ENCODE measurements at regions not wholly inside any gene's neighbourhood (a gene's known extent, or its start where the extent isn't known, plus 50 kb on each side); places are given as distances from the start of the nearest gene placed in this dataset.

GRCh38 chr5:84696651-84697050 is 312.0 kb upstream of the EDIL3 start:
- Histone ChIP-seq H3K27me3 (no peaks in the 10 kb centered on the region), H3K4me3 (no peak overlapping the region), H4K20me1 (no peaks in the 10 kb centered on the region), H3K4me1 (no peaks in the 10 kb centered on the region), H3K4me2 (no peak overlapping the region), H3K9ac (no peak overlapping the region), H3K9me3 (no peaks in the 10 kb centered on the region), H3K27ac (no peak overlapping the region), H3K36me3 (no peaks in the 10 kb centered on the region)
- TF ChIP-seq Cebpa-rat (IDR thresholded peaks at IDR 0.05) = no peak

- Histone ChIP-seq H3K4me3 (no peak overlapping the region), H4K20me1 (no peaks in the 10 kb centered on the region), H3K9ac (no peak overlapping the region), H3K27ac (no peak overlapping the region), H3K4me1 (no peaks in the 10 kb centered on the region), H3K9me3 (no peaks in the 10 kb centered on the region), H3K27me3 (no peaks in the 10 kb centered on the region), H3K4me2 (no peak overlapping the region), H3K36me3 (no peaks in the 10 kb centered on the region)
- no peak for TF ChIP-seq Cebpa-rat (IDR thresholded peaks at IDR 0.05)
Measured at GRCh38 chr5:84695330-84695729, 310.6 kb upstream of the EDIL3 start.

- Histone ChIP-seq H3K4me3 (no peak overlapping the region), H3K4me1 (no peaks in the 10 kb centered on the region), H3K27ac (no peak overlapping the region), H3K36me3 (no peaks in the 10 kb centered on the region), H4K20me1 (no peaks in the 10 kb centered on the region), H3K9ac (no peak overlapping the region), H3K27me3 (no peaks in the 10 kb centered on the region), H3K9me3 (no peaks in the 10 kb centered on the region), H3K4me2 (no peak overlapping the region)
- no peak for TF ChIP-seq Cebpa-rat (IDR thresholded peaks at IDR 0.05)
Measured at GRCh38 chr5:84693256-84693655, 308.6 kb upstream of the EDIL3 start.

GRCh38 chr5:84688566-84688965 is 303.9 kb upstream of the EDIL3 start:
- H3K27ac ChIP-seq = no peak overlapping the region
- no peak overlapping the region for H3K4me3 ChIP-seq
- TF ChIP-seq Cebpa-rat (IDR thresholded peaks at IDR 0.05) = no peak
- H3K4me2 ChIP-seq = no peak overlapping the region
- no peaks in the 10 kb centered on the region for H3K27me3 ChIP-seq
- H3K4me1 ChIP-seq = no peaks in the 10 kb centered on the region
- no peaks in the 10 kb centered on the region for H3K9me3 ChIP-seq
- H3K9ac ChIP-seq = no peak overlapping the region
- H3K36me3 ChIP-seq = no peaks in the 10 kb centered on the region
- H4K20me1 ChIP-seq = no peaks in the 10 kb centered on the region

GRCh38 chr5:84685121-84685894 is 300.6 kb upstream of the EDIL3 start:
- no peak overlapping the region for H3K4me3 ChIP-seq
- H3K27me3 ChIP-seq = no peaks in the 10 kb centered on the region
- no peak for TF ChIP-seq Cebpa-rat (IDR thresholded peaks at IDR 0.05)
- no peaks in the 10 kb centered on the region for H4K20me1 ChIP-seq
- H3K4me2 ChIP-seq = no peak overlapping the region
- no peaks in the 10 kb centered on the region for H3K4me1 ChIP-seq
- H3K9ac ChIP-seq = no peak overlapping the region
- no peak overlapping the region for H3K27ac ChIP-seq
- H3K9me3 ChIP-seq = no peaks in the 10 kb centered on the region
- no peaks in the 10 kb centered on the region for H3K36me3 ChIP-seq

- no peaks in the 10 kb centered on the region for H3K4me1 ChIP-seq
- no peak overlapping the region for H3K27ac ChIP-seq
- H4K20me1 ChIP-seq = no peaks in the 10 kb centered on the region
- no peaks in the 10 kb centered on the region for H3K9me3 ChIP-seq
- no peaks in the 10 kb centered on the region for H3K27me3 ChIP-seq
- TF ChIP-seq Cebpa-rat (IDR thresholded peaks at IDR 0.05) = no peak
- H3K36me3 ChIP-seq = no peaks in the 10 kb centered on the region
- H3K4me3 ChIP-seq = no peak overlapping the region
- no peak overlapping the region for H3K9ac ChIP-seq
- no peak overlapping the region for H3K4me2 ChIP-seq
Measured at GRCh38 chr5:84683594-84683993, 298.9 kb upstream of the EDIL3 start.

- H3K4me2 ChIP-seq = no peak overlapping the region
- no peaks in the 10 kb centered on the region for H3K4me1 ChIP-seq
- H3K27ac ChIP-seq = no peak overlapping the region
- no peaks in the 10 kb centered on the region for H3K36me3 ChIP-seq
- H3K9ac ChIP-seq = no peak overlapping the region
- no peaks in the 10 kb centered on the region for H3K9me3 ChIP-seq
- TF ChIP-seq Cebpa-rat (IDR thresholded peaks at IDR 0.05) = no peak
- no peak overlapping the region for H3K4me3 ChIP-seq
- H4K20me1 ChIP-seq = no peaks in the 10 kb centered on the region
- no peaks in the 10 kb centered on the region for H3K27me3 ChIP-seq
Measured at GRCh38 chr5:84682531-84682930, 297.9 kb upstream of the EDIL3 start.

- no peak for TF ChIP-seq Cebpa-rat (IDR thresholded peaks at IDR 0.05)
- H3K4me2 ChIP-seq = no peak overlapping the region
Measured at GRCh38 chr5:84680908-84681307, 296.2 kb upstream of the EDIL3 start.

GRCh38 chr5:84673785-84674184 is 289.1 kb upstream of the EDIL3 start:
- Histone ChIP-seq H3K9me3 (peaks cover 15% of the 10 kb centered on the region), H3K27ac (no peak overlapping the region), H3K9ac (no peak overlapping the region), H3K4me1 (no peaks in the 10 kb centered on the region), H3K4me2 (no peak overlapping the region), H3K4me3 (no peak overlapping the region), H4K20me1 (no peaks in the 10 kb centered on the region), H3K36me3 (no peaks in the 10 kb centered on the region), H3K27me3 (no peaks in the 10 kb centered on the region)
- no peak for TF ChIP-seq Cebpa-rat (IDR thresholded peaks at IDR 0.05)

More at GRCh38 chr5:84680908-84681307, 296.2 kb upstream of the EDIL3 start:
- Histone ChIP-seq H3K4me3 (no peak overlapping the region), H3K36me3 (no peaks in the 10 kb centered on the region), H3K27me3 (no peaks in the 10 kb centered on the region), H3K9ac (no peak overlapping the region), H3K4me1 (no peaks in the 10 kb centered on the region), H3K27ac (no peak overlapping the region), H4K20me1 (no peaks in the 10 kb centered on the region), H3K9me3 (no peaks in the 10 kb centered on the region)

- H4K20me1 ChIP-seq = no peaks in the 10 kb centered on the region
Measured at GRCh38 chr5:84667576-84667975, 282.9 kb upstream of the EDIL3 start.

GRCh38 chr5:84650429-84650828 is 265.7 kb upstream of the EDIL3 start:
- Histone ChIP-seq H3K9me3 (no peaks in the 10 kb centered on the region), H3K27ac (no peak overlapping the region), H3K4me3 (no peak overlapping the region), H3K36me3 (no peaks in the 10 kb centered on the region), H3K27me3 (no peaks in the 10 kb centered on the region), H3K4me1 (no peaks in the 10 kb centered on the region), H4K20me1 (no peaks in the 10 kb centered on the region), H3K4me2 (no peak overlapping the region), H3K9ac (no peak overlapping the region)
- no peak for TF ChIP-seq Cebpa-rat (IDR thresholded peaks at IDR 0.05)

More at GRCh38 chr5:84667576-84667975, 282.9 kb upstream of the EDIL3 start:
- Histone ChIP-seq H3K9ac (no peak overlapping the region), H3K4me2 (no peak overlapping the region), H3K36me3 (no peaks in the 10 kb centered on the region), H3K4me3 (no peak overlapping the region), H3K9me3 (peaks cover 15% of the 10 kb centered on the region), H3K27me3 (no peaks in the 10 kb centered on the region), H3K27ac (no peak overlapping the region), H3K4me1 (no peaks in the 10 kb centered on the region)
- no peak for TF ChIP-seq Cebpa-rat (IDR thresholded peaks at IDR 0.05)

Measured in BLaER1 (cell line).